H9 (cell line): ENCODE measurements at regions not wholly inside any gene's neighbourhood (a gene's known extent, or its start where the extent isn't known, plus 50 kb on each side); places are given as distances from the start of the nearest gene placed in this dataset.

ENCODE experiments used
- DNase-seq: peaks from one replicate; pipeline ENCODE4 v3.0.0-alpha.2; 2017
- H2AFZ ChIP-seq: one replicate; pipeline ENCODE4 v1.6.1; 2013; ENCODE audit warnings: mild to moderate bottlenecking, low read length, control low read depth, moderate library complexity
- H2AK5ac ChIP-seq: 2 replicates; pipeline ENCODE4 v1.6.1; 2013; ENCODE audit warnings: low read length, control low read depth, mixed read lengths; ENCODE audit not compliant: insufficient read length
- H2BK120ac ChIP-seq: one replicate; pipeline ENCODE4 v1.6.1; 2013; ENCODE audit warnings: low read depth, mild to moderate bottlenecking, low read length, control low read depth, inconsistent platforms; ENCODE audit not compliant: poor library complexity, severe bottlenecking
- H2BK12ac ChIP-seq: 2 replicates; pipeline ENCODE4 v1.6.1; 2013; ENCODE audit warnings: low read length, control low read depth, mixed read lengths, low read depth; ENCODE audit not compliant: insufficient read length
- H2BK15ac ChIP-seq: 2 replicates; pipeline ENCODE4 v1.6.1; 2013; ENCODE audit warnings: low read depth, low read length, control low read depth
- H2BK20ac ChIP-seq: one replicate; pipeline ENCODE4 v1.6.1; 2013; ENCODE audit warnings: low read depth, mild to moderate bottlenecking, low read length, control low read depth, inconsistent platforms; ENCODE audit not compliant: poor library complexity, severe bottlenecking
- H2BK5ac ChIP-seq: 2 replicates; pipeline ENCODE4 v1.6.1; 2013; ENCODE audit warnings: low read length, control low read depth, mixed read lengths; ENCODE audit not compliant: insufficient read length
- H3K14ac ChIP-seq: 2 replicates; pipeline ENCODE4 v1.6.1; 2013; ENCODE audit warnings: low read length, control low read depth; ENCODE audit not compliant: insufficient read depth
- H3K18ac ChIP-seq: 2 replicates; pipeline ENCODE4 v1.6.1; 2013; ENCODE audit warnings: low read depth, mild to moderate bottlenecking, mixed read lengths, low read length, control low read depth; ENCODE audit not compliant: insufficient read length
- H3K23ac ChIP-seq: 2 replicates; pipeline ENCODE4 v1.6.1; 2013; ENCODE audit warnings: low read length, control low read depth, mixed read lengths, low read depth; ENCODE audit not compliant: insufficient read length
- H3K23me2 ChIP-seq: 2 replicates; pipeline ENCODE4 v1.6.1; 2013; ENCODE audit warnings: low read depth, mild to moderate bottlenecking, mixed read lengths, low read length, control low read depth; ENCODE audit not compliant: insufficient read length, poor library complexity, severe bottlenecking
- H3K27ac ChIP-seq: 2 replicates; pipeline ENCODE4 v1.5.1; 2013; ENCODE audit warnings: low read length, control low read depth, mixed read lengths, low read depth; ENCODE audit not compliant: insufficient read length
- H3K27me3 ChIP-seq: 2 replicates; pipeline ENCODE4 v1.6.1; 2013; ENCODE audit warnings: low read length, control low read depth, inconsistent platforms; ENCODE audit not compliant: insufficient read depth
- H3K4ac ChIP-seq: 2 replicates; pipeline ENCODE4 v1.6.1; 2013; ENCODE audit warnings: low read depth, mild to moderate bottlenecking, control low read depth, inconsistent platforms, low read length, moderate library complexity
- H3K4me1 ChIP-seq: 2 replicates; pipeline ENCODE4 v1.6.1; 2013; ENCODE audit warnings: low read length, control low read depth, inconsistent platforms; ENCODE audit not compliant: insufficient read depth
- H3K4me2 ChIP-seq: 2 replicates; pipeline ENCODE4 v1.6.1; 2013; ENCODE audit warnings: low read length, control low read depth, mixed read lengths; ENCODE audit not compliant: insufficient read length, insufficient read depth
- H3K56ac ChIP-seq: 2 replicates; pipeline ENCODE4 v1.6.1; 2013; ENCODE audit warnings: low read depth, mild to moderate bottlenecking, mixed read lengths, low read length, control low read depth; ENCODE audit not compliant: insufficient read length
- H3K79me1 ChIP-seq: 2 replicates; pipeline ENCODE4 v1.6.1; 2013; ENCODE audit warnings: low read depth, mild to moderate bottlenecking, moderate library complexity, low read length, control low read depth, inconsistent platforms; ENCODE audit not compliant: insufficient read depth, poor library complexity, severe bottlenecking
- H3K79me2 ChIP-seq: 2 replicates; pipeline ENCODE4 v1.6.1; 2013; ENCODE audit warnings: low read length, control low read depth, inconsistent platforms; ENCODE audit not compliant: insufficient read depth
- H3K9ac ChIP-seq: 2 replicates; pipeline ENCODE4 v1.6.1; 2013; ENCODE audit warnings: low read length, control low read depth, mixed read lengths; ENCODE audit not compliant: insufficient read length; ENCODE audit errors: extremely low read depth
- H3K9me3 ChIP-seq: one replicate; pipeline ENCODE4 v1.6.1; 2013; ENCODE audit warnings: low read depth, low read length, inconsistent platforms; ENCODE audit not compliant: control insufficient read depth
- H3T11ph ChIP-seq: one replicate; pipeline ENCODE4 v1.6.1; 2013; ENCODE audit warnings: mild to moderate bottlenecking, low read length, control low read depth, inconsistent platforms
- H4K20me1 ChIP-seq: one replicate; pipeline ENCODE4 v1.6.1; 2013; ENCODE audit not compliant: control insufficient read depth, insufficient read length, insufficient read depth
- H4K5ac ChIP-seq: 2 replicates; pipeline ENCODE4 v1.6.1; 2013; ENCODE audit warnings: low read depth, mild to moderate bottlenecking, mixed read lengths, low read length, control low read depth; ENCODE audit not compliant: insufficient read length
- H4K8ac ChIP-seq: replicated peaks from 2 replicates; pipeline ENCODE4 v1.6.1; 2013; ENCODE audit warnings: low read length, control low read depth, mixed read lengths, low read depth; ENCODE audit not compliant: insufficient read length
- H4K91ac ChIP-seq: 2 replicates; pipeline ENCODE4 v1.6.1; 2013; ENCODE audit warnings: low read depth, mild to moderate bottlenecking, moderate library complexity, mixed read lengths, low read length, control low read depth; ENCODE audit not compliant: insufficient read length
- H3K27ac Mint-ChIP-seq, 3 experiments: 2 replicates in 2 of 3; 3 replicates in 1 of 3; pipeline ENCODE4 v1.8.0; 2020 to 2021; ENCODE audit warnings: mixed read lengths in 3 of 3, mild to moderate bottlenecking in 1 of 3, moderate library complexity in 1 of 3
- H3K27me3 Mint-ChIP-seq: 2 replicates; pipeline ENCODE4 v1.8.0; 2021; ENCODE audit warnings: low read depth, mild to moderate bottlenecking, moderate library complexity, mixed read lengths
- H3K36me3 Mint-ChIP-seq, 3 experiments: 2 replicates in 2 of 3; 3 replicates in 1 of 3; pipeline ENCODE4 v1.8.0; 2020 to 2021; ENCODE audit warnings: low read depth in 3 of 3, mixed read lengths in 3 of 3; ENCODE audit not compliant: insufficient read depth in 1 of 3
- H3K4me1 Mint-ChIP-seq, 2 experiments: 2 replicates each; pipeline ENCODE4 v1.8.0; 2020; ENCODE audit warnings: mixed read lengths in 2 of 2
- H3K4me3 Mint-ChIP-seq, 2 experiments: 2 replicates in 1 of 2; 3 replicates in 1 of 2; pipeline ENCODE4 v1.8.0; 2020 to 2021; ENCODE audit warnings: mild to moderate bottlenecking in 2 of 2, mixed read lengths in 2 of 2, moderate library complexity in 1 of 2
- H3K9me3 Mint-ChIP-seq, 2 experiments: 2 replicates in 1 of 2; 3 replicates in 1 of 2; pipeline ENCODE4 v1.8.0; 2020; ENCODE audit warnings: mild to moderate bottlenecking in 2 of 2, mixed read lengths in 2 of 2, moderate library complexity in 1 of 2
- CTCF ChIP-seq: fragments of 200-600 bp; sonication (generic); conservative IDR thresholded peaks from 3 replicates; pipeline ENCODE4 v1.8.0; 2021; ENCODE audit warnings: antibody characterized with exemption, mild to moderate bottlenecking
- WGBS: extraction: QIAGEN DNeasy Blood & Tissue Kit; methylation state at CpG from one replicate; pipeline ENCODE4 v1.1.7; 2013; ENCODE audit warnings: missing lambda C conversion rate, low lambda C conversion rate, mixed read lengths; ENCODE audit not compliant: insufficient read length; ENCODE audit errors: extremely low coverage; 5-methylcytosine and 5-hydroxymethylcytosine counted together

GRCh38 chr13:78035500-78035899 is 116.9 kb upstream of the EDNRB start:
- H2BK12ac ChIP-seq, result no peak overlapping the region

More at GRCh38 chr13:78035500-78035899, 116.9 kb upstream of the EDNRB start:
- no peak overlapping the region for H2BK5ac ChIP-seq
- H3K4me1 ChIP-seq, result no peaks in the 10 kb centered on the region
- H3K9me3 ChIP-seq, result no peaks in the 10 kb centered on the region
- H2BK20ac ChIP-seq, result no peak overlapping the region
- no peak overlapping the region for H2BK120ac ChIP-seq
- no peak overlapping the region for H3K4ac ChIP-seq
- H3K23ac ChIP-seq, result no peak overlapping the region
- no peak overlapping the region for H3K56ac ChIP-seq
- no peak overlapping the region for H3K18ac ChIP-seq
- no peaks in the 10 kb centered on the region for H3K79me1 ChIP-seq
- H4K20me1 ChIP-seq, result no peaks in the 10 kb centered on the region
- no peaks in the 10 kb centered on the region for H3K27me3 ChIP-seq
- no peaks in the 10 kb centered on the region for H3K23me2 ChIP-seq
- no peak overlapping the region for H2BK15ac ChIP-seq
- H3T11ph ChIP-seq, result no peak overlapping the region
- H3K9me3 Mint-ChIP-seq, result no peaks in the 10 kb centered on the region
- H3K27ac Mint-ChIP-seq, result peak overlapping the region in 1 of 3 experiments; percentile 96; a peak in 2 of 7 replicates
- no peaks in the 10 kb centered on the region for H3K36me3 Mint-ChIP-seq
- TF ChIP-seq CTCF, result no peak
- no peak overlapping the region for H3K4me3 Mint-ChIP-seq
- H3K14ac ChIP-seq, result no peak overlapping the region
- DNase-seq, result no peak
- no peaks in the 10 kb centered on the region for H3K79me2 ChIP-seq
- H3K4me2 ChIP-seq, result no peak overlapping the region
- H3K4me1 Mint-ChIP-seq, result peaks cover 0 to under 1% of the 10 kb centered on the region in 2 experiments; a peak in 2 of 4 replicates
- no peak overlapping the region for H2AFZ ChIP-seq
- no CpG with 5 or more reads among the region's 1 CpG for WGBS
- H4K91ac ChIP-seq, result no peak overlapping the region
- H4K8ac ChIP-seq, result no peak overlapping the region
- no peak overlapping the region for H3K9ac ChIP-seq
- H2AK5ac ChIP-seq, result no peak overlapping the region
- H3K27me3 Mint-ChIP-seq, result no peaks in the 10 kb centered on the region
- no peak overlapping the region for H3K27ac ChIP-seq
- no peak overlapping the region for H4K5ac ChIP-seq
